OCI-LY1 (cell line): ENCODE measurements at regions not wholly inside any gene's neighbourhood (a gene's known extent, or its start where the extent isn't known, plus 50 kb on each side); places are given as distances from the start of the nearest gene placed in this dataset.

ENCODE experiments used
- CTCF ChIP-seq: fragments of 200-600 bp; sonication (generic), shearing (Covaris generic); IDR thresholded peaks from 2 replicates; pipeline ENCODE4 v1.5.1; 2017; ENCODE audit warnings: mild to moderate bottlenecking, antibody characterized with exemption, low read length, moderate library complexity, mixed read lengths
- EZH2 ChIP-seq: fragments of 200-600 bp; sonication (generic), shearing (Covaris generic); IDR thresholded peaks from 2 replicates; pipeline ENCODE4 v1.8.0; 2017; ENCODE audit warnings: borderline replicate concordance, mixed run types, mild to moderate bottlenecking, antibody characterized with exemption, low read length, moderate library complexity, mixed read lengths

GRCh38 chr17:65423346-65424140 is 137.9 kb downstream of the AXIN2 start:
- TF ChIP-seq CTCF (no peak), EZH2 (no peak)
